Activated CD4-positive, alpha-beta T cell treated with anti-CD3 and anti-CD28 coated beads, Interleukin-2, amount 50 U/mL, for 4 hours (primary cell): ENCODE measurements at regions not wholly inside any gene's neighbourhood (a gene's known extent, or its start where the extent isn't known, plus 50 kb on each side); places are given as distances from the start of the nearest gene placed in this dataset.

Experiments
- DNase-seq, 2 experiments: peaks; one replicate each; pipeline ENCODE4 v3.0.0-alpha.2; 2020

DNA sequence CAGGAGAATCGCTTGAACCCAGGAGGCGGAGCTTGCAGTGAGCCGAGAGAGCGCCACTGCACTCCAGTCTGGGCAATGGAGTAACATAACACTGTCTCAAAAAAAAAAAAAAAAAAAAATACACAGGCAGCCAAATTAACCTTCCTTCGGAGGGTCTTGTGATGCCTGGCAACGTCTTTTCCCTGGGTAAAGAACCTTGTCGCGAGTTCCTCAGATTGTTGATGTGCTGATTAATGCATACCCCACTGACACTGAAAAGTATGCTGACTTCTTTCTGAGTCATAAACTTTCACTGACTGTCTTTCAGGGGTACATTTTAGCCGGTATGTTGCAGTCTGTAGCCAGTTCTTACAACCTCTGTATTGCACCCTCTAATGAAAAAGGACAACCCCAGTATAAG lies 95.1 kb upstream of the SOD1 start:
- DNase-seq: no peak

DNA sequence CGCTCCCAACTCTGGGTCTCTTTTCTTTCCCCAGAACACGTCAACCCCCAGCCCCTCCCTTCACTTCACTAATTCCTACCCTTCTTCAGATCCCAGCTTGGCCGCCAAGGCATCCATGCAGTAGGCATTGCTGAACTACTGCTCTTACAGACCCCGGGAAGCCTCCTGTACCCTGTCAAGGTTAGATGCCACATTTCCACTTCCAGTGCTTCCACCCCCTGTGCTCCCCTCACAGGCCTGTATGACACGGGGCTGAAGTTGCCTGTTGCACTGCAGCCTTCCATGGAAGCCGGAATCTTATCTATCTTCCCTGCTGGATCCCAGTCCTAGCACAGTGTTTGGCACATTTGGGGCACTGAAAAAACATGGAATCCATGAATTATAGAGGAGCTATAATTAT lies 99.0 kb upstream of the SOD1 start:
- DNase-seq: no peak

GRCh38 chr21:31559368-31560119 lies 99.9 kb upstream of the SOD1 start:
- peak; percentile 91 to 92 for DNase-seq

DNA sequence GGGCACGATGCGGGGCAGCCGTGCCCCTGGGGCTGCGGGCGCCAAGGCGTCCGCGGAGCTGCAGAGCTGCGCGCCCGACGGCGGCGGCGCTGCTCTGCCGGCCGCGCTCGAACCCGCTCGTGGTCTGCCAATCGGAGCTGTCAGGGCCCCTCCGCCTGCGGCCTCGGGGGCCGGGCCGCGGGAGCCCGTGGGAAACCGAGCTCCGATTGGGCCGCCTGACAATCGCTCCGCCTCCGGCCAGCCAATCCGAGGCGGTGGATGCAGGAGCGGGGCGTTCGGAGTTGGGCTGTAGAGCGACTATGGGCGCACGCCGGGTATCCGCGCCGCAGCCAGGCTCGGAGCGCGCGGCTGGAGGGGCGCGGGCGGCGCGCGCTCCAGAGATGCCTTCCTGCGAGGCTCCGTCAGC lies 100.5 kb upstream of the SOD1 start:
- peak; percentile 86 to 89 for DNase-seq

DNA sequence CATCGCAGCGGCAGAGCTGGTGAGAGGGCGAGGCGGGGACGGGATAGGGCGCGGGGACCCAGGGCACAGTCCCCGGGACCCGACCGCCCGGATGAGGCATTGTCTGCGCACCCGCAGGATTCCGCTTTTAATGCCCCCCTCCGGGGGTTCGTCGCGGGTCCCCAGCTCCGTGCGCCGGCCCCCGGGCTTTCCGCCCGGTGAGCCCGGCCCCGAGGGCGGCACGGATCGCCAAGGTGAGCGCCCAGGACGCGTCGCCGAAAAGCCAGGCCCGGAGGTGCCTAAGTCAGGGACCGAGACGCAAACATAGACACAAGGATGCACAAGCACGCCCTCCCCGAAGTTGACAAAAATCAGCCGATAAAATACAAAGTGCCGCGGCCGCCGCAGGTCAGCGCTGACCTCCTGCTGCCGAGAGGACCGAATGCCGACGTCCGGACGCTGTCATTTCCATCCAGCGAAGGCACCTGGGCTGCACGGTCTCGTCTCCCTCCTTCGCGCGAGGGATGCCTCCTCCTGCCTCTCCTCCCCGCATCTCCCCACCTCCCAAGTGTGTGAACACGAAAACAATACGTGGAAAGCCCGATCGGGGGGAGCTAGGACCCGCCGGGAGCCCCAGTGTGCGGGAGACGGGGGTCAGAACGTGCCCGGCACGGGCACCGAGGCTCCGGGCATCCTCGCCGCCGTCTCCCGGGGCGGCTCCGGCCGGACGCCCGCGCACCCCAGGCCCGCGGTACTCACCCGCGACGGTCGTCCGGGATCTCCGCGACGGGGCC lies 101.1 kb upstream of the SOD1 start:
- peak; percentile 23 to 26 for DNase-seq

GRCh38 chr21:31557421-31558188 lies 101.9 kb upstream of the SOD1 start:
- DNase-seq: peak; percentile 2 to 10

DNA sequence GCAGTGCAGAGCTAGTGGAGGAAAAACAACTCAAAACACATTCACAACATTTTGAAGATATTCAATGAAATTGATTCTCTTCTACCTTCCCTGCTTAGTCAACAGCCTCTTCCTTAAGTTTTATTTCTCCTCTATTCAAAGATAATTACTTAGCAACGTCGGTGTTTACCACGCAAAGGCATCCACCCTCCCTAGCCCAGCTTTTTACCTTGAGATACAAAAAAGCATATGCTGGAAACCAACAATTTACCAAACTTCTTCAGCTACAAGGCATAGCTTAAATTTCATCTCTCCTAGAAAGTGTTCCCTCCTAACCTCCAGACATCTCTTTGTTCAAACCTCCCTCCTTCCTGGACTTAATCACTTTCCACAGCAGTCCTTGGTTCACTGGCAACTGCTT lies 102.8 kb upstream of the SOD1 start:
- no peak for DNase-seq

DNA sequence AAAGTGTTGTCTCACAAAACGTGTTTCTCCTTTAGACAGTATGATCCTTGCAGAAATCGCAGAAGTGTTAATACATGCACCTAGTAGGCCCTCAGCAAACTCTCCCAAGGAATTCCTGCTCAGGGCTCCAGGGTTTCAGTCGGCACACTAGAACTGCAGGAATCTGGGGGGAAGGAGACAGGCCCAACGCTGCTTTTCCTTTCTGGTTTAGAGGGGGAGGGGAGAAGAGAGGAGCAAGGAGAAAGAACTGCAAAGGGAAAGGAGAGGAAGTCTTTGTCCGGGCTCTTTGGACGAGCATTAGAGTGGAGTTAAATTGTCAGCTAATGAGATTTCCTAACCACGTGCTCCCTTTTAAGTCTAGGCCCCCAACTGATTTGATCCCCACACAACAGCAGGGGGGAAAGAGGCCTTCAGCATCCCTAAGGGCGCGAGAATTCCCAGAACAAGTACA lies 103.7 kb upstream of the SOD1 start:
- no peak for DNase-seq

- peak; percentile 23 to 40 for DNase-seq
Measured at GRCh38 chr21:31554511-31555022, 104.9 kb upstream of the SOD1 start.

DNA sequence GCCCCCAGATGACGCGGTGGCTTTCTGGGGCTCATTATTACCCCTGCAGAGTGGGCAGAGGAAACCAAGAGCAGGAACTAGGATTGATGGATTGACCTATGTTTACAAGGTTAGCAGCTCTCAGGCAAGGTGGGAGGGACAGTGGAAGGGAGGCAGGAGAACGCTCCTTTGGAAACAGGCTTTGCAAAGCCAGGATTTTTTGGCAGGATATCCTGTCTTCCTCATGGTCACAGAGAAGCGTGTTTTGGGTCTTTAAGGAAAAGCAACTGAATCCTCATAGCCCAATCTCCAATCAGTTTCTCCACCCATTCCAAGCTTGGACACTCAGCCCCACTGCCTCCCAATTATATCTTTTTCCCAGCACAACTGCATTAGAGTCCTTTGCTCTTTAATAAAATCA lies 105.6 kb upstream of the SOD1 start:
- no peak for DNase-seq

GRCh38 chr21:31553461-31553860 lies 106.0 kb upstream of the SOD1 start:
- no peak for DNase-seq

GRCh38 chr21:31552826-31553225 lies 106.7 kb upstream of the SOD1 start:
- DNase-seq: no peak

DNA sequence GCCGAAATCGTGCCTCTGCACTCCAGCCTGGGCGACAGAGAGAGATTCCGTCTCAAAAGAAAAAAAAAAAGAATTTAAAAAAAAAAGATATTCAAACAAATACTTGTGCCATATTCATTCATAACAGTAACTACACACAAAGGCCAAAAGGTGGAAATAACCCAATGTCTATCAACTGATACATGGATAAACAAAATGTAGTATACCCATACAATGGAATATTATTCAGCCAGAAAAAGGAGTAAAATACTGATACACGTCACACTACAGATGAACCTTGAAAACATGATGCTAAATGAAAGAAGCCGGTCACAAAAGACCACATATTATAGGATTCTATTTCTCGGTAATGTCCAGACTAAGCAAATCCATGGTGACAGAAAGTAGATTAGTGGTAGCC lies 109.4 kb upstream of the SOD1 start:
- no peak for DNase-seq

DNA sequence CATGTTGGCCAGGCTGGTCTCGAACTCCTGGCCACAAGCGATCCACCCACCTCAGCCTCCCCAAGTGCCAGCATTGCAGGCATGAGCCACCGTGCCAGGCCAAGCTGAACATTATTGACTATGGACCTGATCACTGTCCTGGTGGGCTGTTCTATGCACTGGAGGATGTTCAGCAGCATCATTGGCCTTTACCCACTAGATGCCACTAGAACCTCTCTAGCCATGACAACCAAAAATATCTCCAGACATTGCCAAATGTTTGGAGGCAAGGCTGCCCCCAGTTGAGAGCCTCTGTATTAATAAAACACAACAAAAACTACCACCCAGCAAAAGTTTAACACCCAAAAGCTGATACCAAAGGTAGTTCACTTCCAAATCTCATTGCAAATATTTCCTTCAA lies 110.8 kb upstream of the SOD1 start:
- no peak for DNase-seq

DNA sequence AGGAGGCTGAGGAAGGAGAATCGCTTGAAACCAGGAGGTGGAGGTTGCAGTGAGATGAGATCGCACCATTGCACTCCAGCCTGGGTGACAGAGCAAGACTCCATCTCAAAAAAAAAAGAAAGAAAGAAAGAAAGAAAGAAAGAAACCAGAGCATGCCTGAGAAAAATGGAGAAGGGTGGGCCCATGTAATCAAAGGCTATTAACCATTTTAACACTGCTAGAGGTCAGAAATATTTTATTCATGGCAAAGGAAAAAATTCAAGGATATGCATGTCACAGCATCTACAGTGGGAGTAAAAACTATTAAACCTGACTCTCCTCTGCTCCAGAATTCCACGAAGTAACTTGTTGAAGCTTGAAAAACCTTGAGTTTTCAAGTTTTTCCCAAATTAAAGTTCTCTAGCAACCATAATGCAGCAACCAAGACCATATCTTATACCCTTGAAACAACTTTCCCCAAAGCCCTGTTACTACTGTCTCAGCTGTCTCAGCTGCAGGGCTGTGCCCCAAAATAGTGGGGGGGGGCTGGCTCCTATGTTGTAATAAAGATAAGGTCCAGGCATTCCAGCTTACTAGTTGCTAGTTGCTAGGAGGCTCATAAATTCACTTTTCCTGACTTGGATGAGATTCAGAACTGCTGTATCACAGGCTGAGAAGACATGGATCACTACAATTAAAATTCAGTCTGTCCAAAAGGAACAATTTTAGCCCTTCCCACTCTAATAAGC lies 112.9 kb upstream of the SOD1 start:
- DNase-seq: no peak

GRCh38 chr21:31545036-31545435 lies 114.5 kb upstream of the SOD1 start:
- no peak for DNase-seq

- no peak for DNase-seq
Measured at GRCh38 chr21:31543191-31543590, 116.3 kb upstream of the SOD1 start.

DNA sequence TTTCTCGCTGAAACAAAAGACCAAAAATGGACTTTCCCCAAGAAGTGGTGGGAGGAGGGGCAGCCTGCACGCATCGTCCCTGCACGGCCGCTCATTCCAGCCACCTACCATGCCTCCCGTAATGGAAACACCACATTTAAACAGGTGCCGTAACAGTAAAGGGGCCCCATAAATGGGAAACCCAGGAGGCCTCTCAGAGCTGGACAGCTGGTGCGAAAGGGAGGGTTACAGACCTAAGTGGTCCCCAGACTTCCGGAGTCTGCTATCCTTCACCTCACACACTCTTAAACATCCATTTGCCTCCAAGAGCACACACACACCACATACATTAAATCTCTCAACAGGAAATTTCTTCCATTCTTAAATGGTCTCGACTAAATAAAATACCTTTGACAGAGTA lies 120.7 kb upstream of the SOD1 start:
- no peak for DNase-seq

DNA sequence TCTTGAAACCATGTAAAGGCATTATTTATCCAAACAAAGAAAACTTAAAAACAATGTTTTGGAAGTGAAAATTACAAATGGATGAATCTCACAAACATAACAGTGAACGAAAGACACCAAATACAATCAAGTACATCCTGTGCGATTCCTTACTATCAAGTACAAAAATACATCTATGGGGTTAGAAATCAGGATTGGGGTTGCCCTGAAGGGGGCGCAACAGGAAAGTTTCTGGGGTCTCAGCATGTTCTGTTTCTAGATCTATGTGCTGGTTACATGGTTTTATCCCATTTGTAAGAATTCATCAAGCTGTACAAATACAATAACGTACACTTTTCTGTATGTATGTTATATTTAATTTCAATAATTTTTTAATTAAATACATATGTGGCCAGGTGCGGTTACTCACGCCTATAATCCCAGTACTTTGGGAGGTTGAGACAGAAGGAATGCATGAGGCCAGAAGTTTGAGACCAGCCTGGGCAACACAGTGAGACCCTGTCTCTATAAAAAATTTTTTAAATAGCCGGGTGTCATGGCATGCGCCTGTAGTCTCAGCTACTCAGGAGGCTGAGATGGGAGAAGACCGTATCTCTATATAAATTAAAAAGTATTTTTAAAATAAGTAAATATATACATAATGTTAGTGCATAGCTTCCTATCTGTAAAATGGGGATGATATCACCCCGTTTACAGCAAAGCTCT lies 121.5 kb upstream of the SOD1 start:
- DNase-seq: no peak

DNA sequence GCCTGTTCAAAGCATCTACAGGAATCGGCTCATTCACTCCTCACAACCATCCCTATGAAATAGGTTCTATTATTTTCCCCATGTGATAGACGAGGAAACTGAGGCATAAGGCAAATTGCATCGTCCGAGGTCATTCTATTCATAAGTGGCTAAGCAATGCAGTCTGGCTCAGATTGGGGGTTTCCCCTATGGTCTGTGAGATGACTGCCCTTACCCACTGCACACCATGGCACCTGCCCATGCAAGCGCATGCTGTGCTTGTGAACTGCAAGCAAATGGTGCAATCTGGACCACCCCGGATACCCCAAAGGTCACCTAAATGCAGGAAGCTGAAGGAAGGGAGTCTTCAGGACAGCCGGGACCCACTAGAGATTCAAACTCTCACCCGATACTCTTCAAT lies 123.4 kb upstream of the SOD1 start:
- no peak for DNase-seq

- no peak for DNase-seq
Measured at GRCh38 chr21:31531967-31532366, 127.5 kb upstream of the SOD1 start.
